HEK293T (cell line): ENCODE measurements at regions not wholly inside any gene's neighbourhood (a gene's known extent, or its start where the extent isn't known, plus 50 kb on each side); places are given as distances from the start of the nearest gene placed in this dataset.

Experiments
- CTCF ChIA-PET: fragments of 350-600 bp; formaldehyde crosslinking; extraction: SDS; loops from one replicate; lab custom pipeline; 2021; ENCODE audit warnings: antibody characterized with exemption, inconsistent platforms; lab: Yijun Ruan, JAX
- POLR2A ChIA-PET: fragments of 350-600 bp; formaldehyde crosslinking; extraction: SDS; loops from one replicate; lab custom pipeline; 2020; ENCODE audit warnings: antibody characterized with exemption, inconsistent platforms; lab: Yijun Ruan, JAX
- DNase-seq: peaks from one replicate; pipeline ENCODE4 v3.0.0; 2012; ENCODE audit warnings: mixed read lengths; ENCODE audit errors: extremely low spot score
- ARNT ChIP-seq: fragments of 450-650 bp; IDR thresholded peaks from 2 replicates; pipeline ENCODE4 v1.6.1; 2017; ENCODE audit warnings: mild to moderate bottlenecking
- BHLHE40 ChIP-seq: fragments of 450-650 bp; IDR thresholded peaks from 2 replicates; pipeline ENCODE4 v1.6.1; 2016; ENCODE audit warnings: mild to moderate bottlenecking, moderate library complexity, borderline replicate concordance
- CTBP1 ChIP-seq: fragments of 450-650 bp; IDR thresholded peaks from 2 replicates; pipeline ENCODE4 v1.6.1; 2016; ENCODE audit warnings: borderline replicate concordance
- ELF4 ChIP-seq: fragments of 450-650 bp; IDR thresholded peaks from 2 replicates; pipeline ENCODE4 v1.6.1; 2017; ENCODE audit warnings: antibody characterized with exemption
- FOXA1 ChIP-seq: fragments of 450-650 bp; IDR thresholded peaks from 2 replicates; pipeline ENCODE4 v1.6.1; 2016; ENCODE audit warnings: mild to moderate bottlenecking
- FOXK2 ChIP-seq: fragments of 450-650 bp; IDR thresholded peaks from 2 replicates; pipeline ENCODE4 v1.6.1; 2016; ENCODE audit warnings: mild to moderate bottlenecking
- FOXM1 ChIP-seq: fragments of 450-650 bp; IDR thresholded peaks from 2 replicates; pipeline ENCODE4 v1.6.1; 2017; ENCODE audit warnings: mild to moderate bottlenecking, borderline replicate concordance
- HDGF ChIP-seq: fragments of 450-650 bp; IDR thresholded peaks from 2 replicates; pipeline ENCODE4 v1.6.1; 2017; ENCODE audit warnings: antibody characterized with exemption, borderline replicate concordance
- L3MBTL2 ChIP-seq: fragments of 450-650 bp; conservative IDR thresholded peaks from 2 replicates; pipeline ENCODE4 v1.6.1; 2016; ENCODE audit warnings: mild to moderate bottlenecking
- LEF1 ChIP-seq: fragments of 450-650 bp; IDR thresholded peaks from 2 replicates; pipeline ENCODE4 v1.6.1; 2017; ENCODE audit warnings: mild to moderate bottlenecking, borderline replicate concordance
- NFRKB ChIP-seq: fragments of 450-650 bp; IDR thresholded peaks from 2 replicates; pipeline ENCODE4 v1.6.1; 2016; ENCODE audit warnings: mild to moderate bottlenecking, moderate library complexity
- SP1 ChIP-seq: fragments of 450-650 bp; IDR thresholded peaks from 2 replicates; pipeline ENCODE4 v1.6.1; 2017
- SUZ12 ChIP-seq: fragments of 450-650 bp; IDR thresholded peaks from 2 replicates; pipeline ENCODE4 v1.6.1; 2016; ENCODE audit warnings: mild to moderate bottlenecking
- TARDBP ChIP-seq: fragments of 450-650 bp; IDR thresholded peaks from 2 replicates; pipeline ENCODE4 v1.6.1; 2016
- ZNF384 ChIP-seq: fragments of 450-650 bp; IDR thresholded peaks from 2 replicates; pipeline ENCODE4 v1.6.1; 2016
- TF ChIP-seq, protein P1 (sequence below): fragments of 450-650 bp; IDR thresholded peaks from 2 replicates; pipeline ENCODE4 v1.6.1; 2016

DNA sequence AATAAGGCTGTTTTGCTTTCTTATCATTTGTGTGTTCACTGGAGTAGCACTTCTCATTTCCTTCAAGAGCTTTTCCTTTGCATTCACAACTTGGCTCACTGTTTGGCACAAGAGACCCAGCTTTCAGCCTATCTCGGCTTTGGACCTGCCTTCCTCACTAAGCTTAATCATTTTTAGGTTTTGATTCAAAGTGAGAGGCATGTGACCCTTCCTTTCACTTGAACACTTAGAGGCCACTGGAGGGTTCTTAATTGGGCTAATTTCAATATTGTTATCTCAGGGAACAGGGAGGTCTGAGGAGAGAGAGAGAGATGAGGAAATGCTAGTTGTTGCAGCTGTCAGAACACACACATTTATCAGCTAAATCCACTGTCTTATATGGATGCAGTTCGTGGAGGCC lies 82.9 kb upstream of the SCAF8 start:
- DNase-seq = no peak
- ChIA-PET POLR2A (no interaction called here), CTCF (interaction anchor here (0.6 kb wide), 1 partner anchor 101 kb away, joined by 3 read pairs; no protein-coding TSS in a partner anchor)
- TF ChIP-seq ELF4 = no peak
- no peak for TF ChIP-seq SUZ12
- no peak for TF ChIP-seq FOXA1
- TF ChIP-seq FOXM1 = no peak
- TF ChIP-seq LEF1 = no peak
- TF ChIP-seq ZNF384 = no peak
- no peak for TF ChIP-seq TARDBP
- TF ChIP-seq, protein P1, sequence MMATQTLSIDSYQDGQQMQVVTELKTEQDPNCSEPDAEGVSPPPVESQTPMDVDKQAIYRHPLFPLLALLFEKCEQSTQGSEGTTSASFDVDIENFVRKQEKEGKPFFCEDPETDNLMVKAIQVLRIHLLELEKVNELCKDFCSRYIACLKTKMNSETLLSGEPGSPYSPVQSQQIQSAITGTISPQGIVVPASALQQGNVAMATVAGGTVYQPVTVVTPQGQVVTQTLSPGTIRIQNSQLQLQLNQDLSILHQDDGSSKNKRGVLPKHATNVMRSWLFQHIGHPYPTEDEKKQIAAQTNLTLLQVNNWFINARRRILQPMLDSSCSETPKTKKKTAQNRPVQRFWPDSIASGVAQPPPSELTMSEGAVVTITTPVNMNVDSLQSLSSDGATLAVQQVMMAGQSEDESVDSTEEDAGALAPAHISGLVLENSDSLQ = no peak
- TF ChIP-seq FOXK2 = no peak
- TF ChIP-seq L3MBTL2 = no peak
- TF ChIP-seq BHLHE40 = no peak
- TF ChIP-seq CTBP1 = no peak
- TF ChIP-seq HDGF = no peak
- no peak for TF ChIP-seq ARNT
- TF ChIP-seq NFRKB = no peak
- no peak for TF ChIP-seq SP1

DNA sequence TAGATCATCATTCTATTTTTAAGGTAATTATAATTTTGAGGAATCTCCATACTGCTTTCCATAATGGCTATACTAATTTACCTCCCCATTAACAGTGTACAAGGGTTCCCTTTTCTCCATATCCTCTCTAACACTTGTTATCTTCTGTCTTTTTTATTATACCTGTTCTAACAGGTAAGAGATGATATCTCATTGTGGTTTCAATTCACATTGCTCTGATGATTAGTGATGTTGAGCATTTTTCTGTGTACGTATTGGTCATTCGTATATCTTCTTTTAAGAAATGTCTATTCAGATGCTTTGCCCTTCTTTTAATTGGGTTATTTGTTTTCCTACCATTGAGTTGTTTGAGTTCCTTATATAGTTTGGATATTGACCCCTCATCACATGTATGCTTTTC lies 81.6 kb upstream of the SCAF8 start:
- no peak for DNase-seq
- no peak for TF ChIP-seq FOXA1
- CTCF ChIA-PET = no interaction called here
- POLR2A ChIA-PET = no interaction called here

DNA sequence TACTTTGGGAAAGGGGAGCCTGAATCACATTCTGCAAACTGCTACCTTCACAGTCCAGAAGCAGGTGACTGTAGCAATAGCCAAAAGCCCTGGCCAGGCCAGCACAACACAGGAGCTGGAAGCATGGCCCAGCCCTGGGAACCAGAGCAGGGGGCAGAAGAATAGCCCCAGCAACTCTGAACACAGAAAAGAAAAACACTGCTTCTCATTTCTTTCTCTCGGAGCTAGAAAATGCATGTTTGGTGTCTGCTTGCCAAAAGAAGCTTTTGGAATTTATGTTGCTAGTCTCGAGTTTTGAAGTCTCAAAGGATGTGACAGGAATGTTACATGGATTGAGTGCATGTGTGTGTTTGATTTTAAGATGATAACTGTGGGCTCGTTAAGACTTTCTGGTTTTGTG lies 79.8 kb upstream of the SCAF8 start:
- ChIA-PET CTCF (no interaction called here), POLR2A (no interaction called here)
- TF ChIP-seq FOXA1 = no peak
- TF ChIP-seq FOXK2 = no peak
- no peak for TF ChIP-seq FOXM1
- TF ChIP-seq, protein P1 = no peak
- no peak for TF ChIP-seq ZNF384
- no peak for TF ChIP-seq ARNT
- no peak for TF ChIP-seq CTBP1
- no peak for TF ChIP-seq SUZ12
- no peak for TF ChIP-seq HDGF
- DNase-seq = no peak

DNA sequence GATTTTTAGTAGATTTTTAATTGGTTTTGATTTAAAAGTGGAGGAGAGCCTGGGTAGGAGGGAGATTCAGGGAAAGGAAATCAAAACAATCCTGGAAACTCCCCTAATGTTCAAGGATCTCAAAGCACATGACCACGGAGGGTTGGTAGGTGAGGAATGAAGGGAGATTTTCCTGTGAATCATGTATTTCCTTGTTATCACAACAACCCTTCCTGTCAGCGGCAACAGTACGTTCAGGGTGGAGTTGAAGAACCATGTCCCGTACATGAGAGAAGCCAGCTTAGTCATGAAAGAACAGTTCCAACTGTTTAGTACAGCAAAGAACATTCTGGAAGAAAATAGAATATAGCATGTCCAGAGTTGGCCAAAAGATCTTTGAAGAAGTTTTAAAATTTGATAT lies 79.4 kb upstream of the SCAF8 start:
- DNase-seq = no peak
- CTCF ChIA-PET = no interaction called here
- TF ChIP-seq NFRKB = no peak
- TF ChIP-seq ZNF384 = no peak
- TF ChIP-seq, protein P1 = no peak
- no peak for TF ChIP-seq FOXA1
- TF ChIP-seq SUZ12 = no peak
- no peak for TF ChIP-seq CTBP1
- TF ChIP-seq SP1 = no peak
- TF ChIP-seq HDGF = no peak
- TF ChIP-seq ARNT = no peak
- TF ChIP-seq TARDBP = no peak
- no peak for TF ChIP-seq ELF4
- TF ChIP-seq FOXK2 = no peak
- TF ChIP-seq LEF1 = no peak
- no peak for TF ChIP-seq BHLHE40
- TF ChIP-seq FOXM1 = no peak
- POLR2A ChIA-PET = no interaction called here

DNA sequence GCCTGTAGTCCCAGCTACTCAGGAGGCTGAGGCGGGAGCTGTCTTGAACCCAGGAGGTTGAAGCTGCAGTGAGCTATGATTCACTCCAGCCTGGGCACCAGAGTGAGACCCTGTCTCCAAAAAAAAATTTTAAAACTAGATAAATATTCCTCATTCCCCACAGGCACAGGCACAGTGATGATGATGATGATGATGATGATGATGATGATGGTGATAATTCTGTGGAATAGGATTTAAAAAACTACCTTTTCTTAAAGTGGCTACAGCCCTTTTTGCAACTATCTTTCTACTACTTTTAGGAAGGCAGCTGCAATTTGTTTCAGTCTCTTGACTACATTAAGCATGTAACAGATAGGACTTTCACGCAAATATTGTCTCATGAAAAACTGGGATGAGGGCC lies 76.6 kb upstream of the SCAF8 start:
- TF ChIP-seq ZNF384 (no peak), SUZ12 (no peak), NFRKB (no peak), TARDBP (no peak), FOXA1 (no peak), BHLHE40 (no peak), L3MBTL2 (no peak)
- TF ChIP-seq, protein P1 = no peak
- ChIA-PET POLR2A (no interaction called here), CTCF (no interaction called here)
- no peak for DNase-seq

DNA sequence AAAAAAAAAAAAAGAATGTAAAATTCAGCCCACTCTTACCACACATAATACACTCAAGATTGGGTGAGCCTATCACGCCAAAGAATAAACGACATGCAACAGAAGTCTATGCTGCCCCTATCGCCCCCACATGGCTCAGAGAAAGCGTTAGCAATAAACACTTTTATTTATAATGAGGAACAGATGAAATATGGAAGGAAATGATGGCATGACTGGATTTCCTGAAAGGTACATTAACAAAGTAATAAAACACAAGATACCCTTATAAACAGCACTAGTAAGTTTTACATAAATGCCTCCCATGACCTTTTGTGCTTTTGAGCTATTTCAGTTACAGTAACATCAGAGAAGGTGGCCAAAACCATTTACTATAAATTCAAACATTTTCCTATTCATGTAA lies 71.4 kb upstream of the SCAF8 start:
- CTCF ChIA-PET = interaction anchor here (1.0 to 1.5 kb wide), 2 partner anchors 13 to 14 kb away, joined by 3 to 6 read pairs; no protein-coding TSS in a partner anchor
- POLR2A ChIA-PET = no interaction called here
- DNase-seq = no peak
- TF ChIP-seq HDGF = no peak
- no peak for TF ChIP-seq NFRKB
- no peak for TF ChIP-seq SUZ12
- TF ChIP-seq ZNF384 = no peak
- TF ChIP-seq FOXM1 = no peak
- TF ChIP-seq ARNT = no peak
- TF ChIP-seq ELF4 = no peak
- TF ChIP-seq BHLHE40 = no peak
- TF ChIP-seq, protein P1 = no peak
- no peak for TF ChIP-seq L3MBTL2
- no peak for TF ChIP-seq TARDBP
- no peak for TF ChIP-seq CTBP1
- TF ChIP-seq FOXA1 = no peak
- no peak for TF ChIP-seq SP1
- TF ChIP-seq FOXK2 = no peak
- TF ChIP-seq LEF1 = no peak
